GM19438 (cell line): ENCODE measurements at regions not wholly inside any gene's neighbourhood (a gene's known extent, or its start where the extent isn't known, plus 50 kb on each side); places are given as distances from the start of the nearest gene placed in this dataset.

Experiments
- ATAC-seq: cut with Tn5 transposase; IDR thresholded peaks from one replicate; pipeline ENCODE4 v1.9.1; 2021; ENCODE audit warnings: low read depth; ENCODE audit not compliant: unreplicated experiment

DNA sequence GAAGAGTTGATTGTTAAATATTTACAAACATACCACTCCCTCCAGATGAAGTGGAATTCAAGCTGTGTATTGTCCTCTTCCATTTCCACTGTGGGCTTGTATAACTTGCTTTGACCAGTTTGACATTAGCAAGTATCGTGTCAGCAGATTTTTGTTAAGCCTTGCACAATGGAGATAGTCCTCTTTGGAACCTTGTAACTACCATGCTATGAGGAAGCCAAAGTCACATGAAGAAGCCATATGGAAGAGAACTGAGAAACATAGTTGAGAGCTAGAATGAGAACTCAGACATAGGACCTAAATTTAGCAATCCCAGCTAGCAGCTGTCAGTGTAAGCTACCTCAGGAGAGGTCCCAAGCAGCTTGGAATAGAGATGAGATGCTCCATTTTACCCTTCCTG lies 889.2 kb downstream of the PDCD6IP start:
- no peak for ATAC-seq

DNA sequence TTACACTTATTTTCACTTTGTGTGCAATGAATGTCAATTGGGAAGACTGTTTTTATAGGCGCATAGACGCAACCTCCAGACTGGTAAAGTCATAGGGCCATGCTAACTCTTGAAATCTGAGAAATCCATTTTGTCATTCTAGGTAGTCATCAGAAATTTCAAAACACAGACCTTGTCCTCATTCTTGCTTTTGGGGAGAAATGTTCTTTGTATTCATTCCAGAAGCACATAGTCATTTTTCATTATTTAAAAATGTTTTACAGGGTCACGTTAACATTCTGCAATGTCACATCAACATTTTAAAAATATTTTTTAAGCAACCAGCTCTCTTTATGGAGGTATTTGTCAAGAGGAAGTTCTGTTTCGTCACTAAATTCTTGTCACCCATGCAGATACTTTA lies 898.4 kb downstream of the PDCD6IP start:
- no peak for ATAC-seq

DNA sequence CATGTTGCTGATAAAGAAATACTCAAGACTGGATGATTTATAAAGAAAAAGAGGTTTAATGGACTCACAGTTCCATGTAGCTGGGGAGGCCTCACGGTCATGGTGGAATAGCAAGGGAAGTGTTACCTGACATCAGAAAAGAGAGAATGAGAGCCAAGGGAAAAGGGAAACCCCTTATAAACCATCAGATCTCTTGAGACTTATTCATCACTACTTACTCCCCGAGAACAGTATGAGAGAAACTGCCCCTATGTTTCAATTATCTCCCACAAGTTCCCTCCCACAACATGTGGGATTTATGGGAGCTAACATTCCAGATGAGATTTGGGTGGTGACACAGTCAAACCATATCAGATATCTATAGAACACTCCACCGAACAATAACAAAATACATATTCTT lies 904.6 kb downstream of the PDCD6IP start:
- no peak for ATAC-seq

DNA sequence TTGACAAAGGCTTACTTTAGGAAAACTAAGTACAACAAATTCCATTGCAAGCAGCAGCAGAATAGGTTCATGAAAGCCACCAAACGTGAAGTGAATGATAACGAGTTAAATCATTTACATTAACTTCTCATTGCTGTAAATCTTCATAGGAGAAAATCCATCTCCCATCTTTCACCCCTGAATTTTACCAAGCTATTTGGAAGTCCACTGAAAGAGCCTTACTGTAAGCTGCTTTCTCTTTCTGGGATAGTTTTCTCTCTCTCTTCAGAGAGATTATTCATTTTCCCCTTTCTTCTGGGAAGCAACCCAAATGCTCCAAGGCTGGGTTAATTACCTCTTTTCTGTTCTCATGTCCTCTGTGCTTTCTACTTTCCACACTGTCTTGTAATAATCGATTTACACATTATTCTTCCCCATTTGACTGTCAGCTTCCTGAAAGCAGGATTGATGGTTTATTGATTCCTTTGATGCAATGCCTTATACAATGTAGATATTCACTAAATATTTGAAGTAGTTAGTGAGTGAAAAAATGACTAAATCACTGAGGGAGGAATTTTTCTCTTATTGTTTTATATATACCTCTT lies 914.3 kb upstream of the ARPP21 start:
- no peak for ATAC-seq

DNA sequence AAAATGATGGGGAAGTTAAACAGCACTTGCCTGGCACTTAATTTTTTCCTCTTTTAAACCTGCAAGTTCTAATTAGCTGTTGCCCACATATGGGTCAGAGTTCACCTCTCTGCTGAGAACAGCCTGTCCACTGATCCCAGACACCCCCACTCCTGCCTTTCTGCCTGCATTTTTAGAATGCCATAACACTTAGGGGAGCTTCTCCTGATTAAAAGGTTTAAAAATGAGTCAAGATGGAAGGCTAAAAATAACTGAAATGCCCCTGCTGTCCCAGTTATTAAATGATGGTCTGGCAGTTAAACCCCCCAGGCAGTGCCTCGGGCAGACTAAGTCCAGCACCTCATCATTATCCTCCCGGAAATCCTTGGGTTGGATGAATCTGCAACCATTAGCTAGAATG lies 913.6 kb upstream of the ARPP21 start:
- no peak for ATAC-seq

DNA sequence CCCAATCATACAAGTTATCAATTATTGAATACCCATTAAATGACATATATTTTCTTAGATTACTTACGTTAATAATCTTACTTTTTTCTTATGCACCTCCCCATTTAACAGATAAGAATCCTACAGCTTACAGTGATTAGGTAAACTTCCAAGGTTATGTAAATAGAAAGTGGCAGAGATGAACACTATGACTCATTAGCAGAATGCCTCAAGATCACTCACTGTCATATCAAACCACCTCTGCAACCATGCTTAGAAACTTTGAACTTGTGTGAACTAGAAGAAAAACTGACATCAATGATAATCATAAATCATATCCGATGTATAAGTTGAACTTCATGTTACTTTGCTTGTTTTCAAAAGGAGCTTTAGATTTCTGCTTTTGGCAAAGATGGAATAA lies 911.6 kb upstream of the ARPP21 start:
- ATAC-seq, result no peak

DNA sequence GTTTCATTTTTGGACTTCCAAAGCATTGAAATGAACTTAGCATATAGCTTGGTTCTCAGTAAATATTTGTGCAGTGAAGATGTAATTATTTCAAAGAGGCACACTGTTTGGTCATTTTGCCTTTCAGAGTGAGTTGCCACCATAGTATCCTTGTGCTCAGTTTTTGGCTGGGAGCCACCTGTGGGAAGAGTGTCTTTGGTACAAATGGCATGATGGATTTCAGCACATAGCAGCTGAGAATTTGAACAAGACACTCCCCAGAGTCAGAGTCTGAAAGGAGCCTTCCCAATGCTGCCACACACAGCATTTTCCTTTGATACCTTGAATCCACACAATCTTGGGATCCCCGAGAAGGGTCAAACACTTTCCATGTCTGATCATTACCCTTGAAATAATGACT lies 897.2 kb upstream of the ARPP21 start:
- ATAC-seq, result no peak

DNA sequence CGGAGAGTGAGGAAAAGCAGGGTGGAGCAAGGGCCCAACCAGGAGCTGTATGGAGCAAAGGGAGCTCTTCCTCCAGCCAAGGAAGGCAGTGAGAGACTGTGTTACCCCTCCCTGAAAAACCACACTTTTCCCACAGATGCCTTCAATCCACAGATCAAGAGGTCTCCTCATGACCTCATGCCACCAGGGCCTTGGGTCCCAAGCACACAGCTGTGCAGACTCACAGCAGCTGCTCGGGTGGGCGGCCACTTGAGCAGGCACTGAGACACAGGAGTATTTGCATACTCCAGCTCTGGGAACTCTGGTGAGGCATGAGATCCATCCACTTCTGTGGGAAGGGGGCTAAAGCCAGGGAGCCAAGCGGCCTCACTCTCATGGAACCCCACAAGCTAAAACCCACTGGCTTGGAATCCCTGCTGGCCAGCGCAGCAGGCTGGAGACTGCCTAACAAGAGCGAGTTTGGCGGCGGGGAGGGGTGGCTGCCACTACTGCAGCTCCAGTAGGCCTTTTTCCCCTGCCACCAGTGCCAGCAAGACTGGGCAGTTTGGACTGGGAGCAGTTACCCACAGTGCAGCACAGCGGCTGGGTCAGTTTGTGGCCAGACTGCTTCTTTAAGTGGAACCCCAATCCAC lies 880.6 kb upstream of the ARPP21 start:
- ATAC-seq, result no peak

DNA sequence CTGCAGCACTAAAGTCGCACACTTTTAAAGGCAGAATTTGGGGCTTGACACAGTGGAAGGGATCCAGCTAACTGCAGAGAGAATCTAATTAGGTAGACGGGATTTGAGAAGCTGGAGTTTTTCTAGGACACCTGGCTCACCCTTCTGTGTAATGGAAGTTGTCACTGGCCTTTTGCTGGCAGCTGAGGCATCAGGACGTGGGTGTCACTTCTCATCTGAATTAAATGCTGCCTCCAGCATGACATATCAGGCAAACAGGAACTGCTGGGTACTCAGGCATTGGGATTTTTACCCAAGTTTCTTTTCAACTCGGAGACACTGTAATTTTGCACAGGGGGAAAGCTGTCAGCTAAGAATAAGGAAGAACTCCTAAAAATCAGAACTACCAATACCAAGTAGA lies 861.9 kb upstream of the ARPP21 start:
- ATAC-seq, result no peak

DNA sequence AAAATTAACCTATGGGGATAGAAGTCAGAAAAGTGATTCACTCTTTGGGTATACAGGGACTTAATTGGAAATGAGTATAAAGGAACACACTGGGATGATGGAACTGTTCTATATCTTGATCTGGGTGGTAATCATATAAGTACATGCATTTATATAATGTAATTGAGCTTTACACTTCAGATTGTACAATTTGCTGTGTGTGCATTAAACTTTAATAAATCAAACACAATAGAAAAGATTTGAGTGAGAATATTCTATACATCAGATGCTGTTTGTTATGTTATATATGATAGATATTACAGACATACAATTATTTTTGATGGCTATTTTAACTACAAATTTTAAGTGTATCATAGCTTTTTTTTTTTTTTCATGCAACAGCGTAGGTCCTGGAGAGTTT lies 860.2 kb upstream of the ARPP21 start:
- no peak for ATAC-seq

DNA sequence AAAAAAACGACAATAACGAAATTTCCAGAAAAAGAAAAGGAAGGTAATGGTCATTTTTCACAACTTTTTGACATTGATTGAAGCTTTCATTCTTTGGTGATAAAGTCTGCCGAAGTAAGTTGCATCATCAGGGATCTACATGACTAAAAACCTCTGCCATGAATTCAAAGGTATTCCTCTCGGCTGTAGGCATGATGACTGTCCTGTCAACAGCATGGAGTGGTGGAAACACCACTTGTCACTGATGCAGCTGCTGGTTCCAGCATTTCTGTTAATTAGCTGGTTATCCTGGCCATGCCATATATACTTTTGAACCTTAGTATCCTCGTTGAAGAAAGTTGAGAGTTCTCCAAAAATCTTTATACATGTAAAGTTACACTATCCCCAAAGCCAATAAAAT lies 859.0 kb upstream of the ARPP21 start:
- ATAC-seq, result no peak

DNA sequence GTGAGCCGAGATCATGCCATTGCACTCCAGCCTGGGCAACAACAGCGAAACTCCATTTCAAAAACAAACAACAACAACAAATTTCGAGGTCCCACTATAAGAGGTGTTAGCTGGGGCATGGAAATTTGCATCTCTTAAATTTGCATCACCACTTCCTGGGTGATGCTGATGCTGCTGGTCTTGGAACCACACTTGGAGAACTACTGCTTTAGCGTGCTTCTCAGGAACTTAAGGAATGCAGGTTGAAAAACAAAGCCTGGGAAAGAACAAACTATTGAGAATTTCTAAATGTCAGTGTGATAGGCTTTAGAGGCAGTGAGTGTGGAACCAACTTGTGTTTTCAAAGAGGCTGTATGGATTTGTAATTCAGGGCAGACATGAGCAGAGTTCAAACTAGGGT lies 858.4 kb upstream of the ARPP21 start:
- no peak for ATAC-seq

DNA sequence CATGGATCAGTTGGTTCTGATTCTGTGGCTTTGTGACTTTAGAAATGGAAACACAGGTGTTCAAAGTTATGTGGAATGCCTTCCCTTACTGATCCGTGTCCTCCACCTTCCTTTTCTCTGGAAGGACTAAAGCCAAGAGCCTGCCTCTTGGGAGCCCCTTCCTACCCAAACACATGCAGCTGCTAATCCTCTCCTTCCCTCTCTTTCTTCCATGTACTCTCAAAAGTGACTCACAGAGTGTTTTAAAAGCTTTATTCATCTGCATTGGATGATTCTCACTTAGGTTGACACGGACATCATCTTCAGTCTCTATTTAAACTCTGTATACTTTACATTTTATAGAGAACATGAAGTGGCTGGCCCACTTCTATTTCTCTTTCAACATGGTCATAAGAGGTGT lies 856.5 kb upstream of the ARPP21 start:
- ATAC-seq, result no peak

DNA sequence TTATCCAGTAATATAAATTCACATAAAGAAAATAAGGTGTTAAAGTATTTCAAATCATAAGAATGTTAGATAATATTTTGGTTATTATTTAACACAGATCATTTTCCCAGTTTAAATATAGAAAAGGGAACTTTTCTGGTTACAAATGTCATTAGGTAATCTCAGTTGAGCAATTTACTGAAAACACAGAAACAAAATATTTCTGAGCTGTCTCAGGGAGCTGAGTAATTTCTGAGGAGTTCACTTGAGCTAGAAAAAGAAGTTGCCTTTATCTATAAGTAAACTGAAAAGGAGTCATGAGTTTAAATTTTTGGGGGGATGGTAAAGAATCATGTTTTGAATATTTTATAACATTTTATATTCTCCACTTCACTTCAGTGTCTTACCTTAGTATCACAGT lies 855.4 kb upstream of the ARPP21 start:
- ATAC-seq, result no peak

DNA sequence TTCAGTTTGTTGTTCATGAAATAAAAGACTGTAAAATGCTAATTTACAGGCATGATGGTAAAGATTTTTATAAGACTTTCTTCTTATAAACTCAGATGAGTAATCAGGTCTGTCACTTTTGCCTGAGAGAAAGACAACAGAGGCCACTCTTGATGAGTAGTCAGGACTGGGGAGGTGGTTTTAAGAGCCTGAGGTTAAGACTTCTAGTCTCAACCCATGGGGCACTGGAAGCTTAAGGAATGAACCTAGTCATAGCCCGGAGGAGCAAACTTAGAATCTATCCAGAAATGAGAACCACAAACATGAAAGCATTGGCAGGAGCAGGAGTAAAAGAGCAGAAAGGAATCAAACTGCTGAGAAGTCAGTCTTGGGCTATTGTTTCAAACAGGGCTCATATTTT lies 846.3 kb upstream of the ARPP21 start:
- ATAC-seq, result no peak

DNA sequence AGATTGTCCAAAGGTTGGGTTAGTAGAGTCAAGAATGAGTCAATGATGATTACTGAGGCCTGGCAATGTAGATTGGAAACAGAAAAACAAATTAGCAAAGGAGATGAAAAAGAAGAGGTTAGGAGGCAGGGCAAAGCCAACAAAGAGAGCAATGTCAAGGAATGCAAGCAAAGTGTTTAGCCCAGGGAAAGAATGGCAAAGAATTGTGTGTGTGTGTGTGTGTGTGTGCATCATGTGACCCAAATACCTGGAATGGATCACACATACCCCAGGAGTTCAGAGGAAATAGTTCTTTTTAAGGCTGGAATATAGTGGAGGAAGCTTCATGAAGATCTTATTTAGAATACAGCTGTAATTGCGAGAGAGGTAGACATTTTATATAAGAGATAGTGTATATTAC lies 831.7 kb upstream of the ARPP21 start:
- no peak for ATAC-seq

DNA sequence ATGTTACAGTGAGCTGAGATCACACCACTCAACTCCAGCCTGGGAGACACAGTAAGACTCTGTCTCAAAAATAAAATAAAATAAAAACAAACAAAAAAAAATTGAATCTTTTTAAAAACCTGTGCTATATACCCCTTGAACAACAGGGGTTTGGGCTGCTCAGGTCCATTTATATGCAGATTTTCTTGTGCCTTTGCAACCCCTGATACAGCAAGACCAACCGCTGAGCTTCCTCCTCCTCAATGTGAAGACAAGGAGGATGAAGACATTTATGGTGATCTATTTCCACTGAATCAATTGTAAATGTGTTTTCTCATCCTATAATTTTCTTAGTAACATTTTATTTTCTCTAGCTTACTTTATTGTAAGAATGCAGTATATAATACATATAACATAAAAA lies 831.0 kb upstream of the ARPP21 start:
- ATAC-seq, result no peak

DNA sequence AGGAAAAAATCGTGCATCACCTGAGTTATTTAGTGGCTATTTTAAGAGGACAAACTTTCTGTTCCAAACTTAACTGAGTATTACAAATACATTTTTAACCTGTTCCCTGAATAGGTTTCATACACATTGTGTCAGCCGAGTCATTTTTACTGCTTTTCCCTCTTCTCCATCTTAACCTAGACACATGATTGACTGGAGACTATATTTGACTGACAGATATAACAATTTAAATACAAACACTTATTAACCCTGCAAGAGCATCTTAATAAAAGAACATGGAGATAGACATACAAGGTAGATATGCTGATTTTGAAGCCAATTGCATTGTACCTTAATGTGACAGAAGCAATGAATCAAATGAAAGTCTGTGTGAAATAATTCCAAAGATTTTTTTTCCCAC lies 810.5 kb upstream of the ARPP21 start:
- ATAC-seq, result no peak

DNA sequence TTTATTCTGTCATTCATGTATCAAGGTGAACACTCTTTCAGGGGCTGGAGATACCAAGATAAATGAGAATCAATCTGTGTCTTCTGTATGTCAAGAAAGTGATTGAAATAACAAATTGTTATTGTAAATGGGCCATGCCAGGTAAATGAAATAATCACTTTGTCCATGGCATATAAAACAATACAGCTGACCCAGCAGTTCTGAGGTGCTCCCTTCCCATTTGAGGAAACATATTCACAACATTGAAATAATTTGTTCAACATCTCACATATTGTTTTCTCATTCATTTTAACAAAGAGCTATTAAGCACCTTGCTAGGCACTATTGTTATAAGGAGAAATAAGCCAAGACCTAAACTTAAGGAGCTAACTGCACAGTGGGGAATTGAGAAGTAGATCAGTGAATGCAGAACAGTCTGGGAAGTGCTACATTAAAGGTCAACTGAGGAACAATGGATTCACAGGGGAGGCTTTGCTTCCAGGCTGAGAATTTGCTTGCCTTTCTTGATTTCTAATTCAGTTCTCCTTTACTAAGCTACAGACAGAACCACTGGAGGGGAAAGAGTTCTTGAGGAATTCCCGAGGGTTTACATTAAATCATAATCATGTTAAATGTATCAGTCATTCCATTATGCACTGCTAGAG lies 806.3 kb upstream of the ARPP21 start:
- no peak for ATAC-seq

DNA sequence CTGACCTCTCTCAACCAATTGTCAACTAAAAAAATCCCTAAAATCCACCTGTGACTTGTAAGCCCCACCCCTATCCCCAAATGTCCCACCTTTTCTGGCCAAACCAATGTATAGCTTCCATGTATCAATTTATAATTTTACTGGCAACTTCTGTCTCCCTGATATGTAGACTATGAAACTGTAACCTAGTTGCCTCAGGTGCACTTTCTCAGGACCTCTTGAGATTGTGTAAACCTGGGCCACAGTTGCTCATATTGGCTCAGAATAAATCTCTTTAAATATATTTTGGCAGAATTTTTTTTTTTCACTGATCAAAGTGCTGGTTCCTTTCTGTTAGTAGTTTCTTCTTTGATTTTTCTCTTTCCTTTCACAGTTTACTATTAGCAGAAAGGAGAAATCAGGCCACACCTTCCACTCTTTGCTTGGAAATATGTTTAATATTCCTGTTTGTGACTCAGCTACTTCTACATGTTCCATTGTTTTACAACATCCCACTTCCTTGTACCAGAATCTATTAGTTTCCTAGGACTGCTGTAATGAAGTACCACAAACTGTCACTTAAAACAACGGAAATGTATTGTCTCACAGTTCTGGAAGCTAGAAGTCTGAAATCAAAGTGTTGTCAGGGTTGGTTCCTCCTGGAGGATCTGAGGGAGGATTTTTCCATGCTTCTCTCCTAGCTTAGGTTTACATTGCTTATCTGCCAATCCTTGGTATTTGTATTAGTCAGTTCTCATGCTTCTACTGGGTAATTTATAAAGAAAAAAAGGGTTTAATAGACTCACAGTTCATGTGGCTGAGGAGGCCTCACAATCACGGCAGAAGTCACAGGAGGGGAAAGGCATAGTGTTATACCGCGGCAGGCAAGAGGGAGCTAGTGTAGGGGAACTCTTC lies 801.2 kb upstream of the ARPP21 start:
- ATAC-seq, result no peak

DNA sequence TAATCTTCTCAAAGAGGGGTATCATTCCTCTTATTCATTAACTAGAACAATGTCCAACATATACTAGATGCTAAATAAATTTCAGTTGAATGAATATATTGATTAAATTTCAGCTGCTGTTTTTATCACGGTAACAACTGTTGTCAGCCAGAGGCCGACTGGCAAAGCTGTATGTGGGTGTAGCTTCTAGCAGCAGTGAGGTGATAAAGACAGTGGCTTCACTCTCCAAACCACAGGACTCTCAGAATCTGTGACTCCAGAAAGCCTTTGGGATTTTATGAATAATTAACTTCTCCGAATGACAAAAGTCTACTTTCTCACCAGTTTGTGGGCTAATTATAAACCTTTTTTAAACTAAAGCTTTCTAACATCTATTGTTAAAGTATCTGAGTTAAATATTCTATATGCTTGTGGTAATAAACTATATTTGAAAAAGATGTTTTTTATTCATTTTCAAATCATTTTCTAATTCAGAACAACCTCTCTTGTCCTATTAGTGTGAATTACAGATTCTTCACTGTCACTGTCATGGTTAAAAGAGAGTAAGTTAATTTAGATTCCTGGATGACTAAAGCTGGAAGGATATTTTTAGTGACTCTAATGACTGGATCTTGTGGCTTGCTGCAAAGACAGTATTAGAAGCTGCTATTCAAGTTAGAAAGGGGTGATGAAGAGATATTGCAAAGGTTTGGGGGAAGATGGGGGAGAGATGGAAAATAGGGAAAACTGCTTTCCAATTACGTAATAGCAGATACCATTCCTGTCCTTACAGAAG lies 796.4 kb upstream of the ARPP21 start:
- ATAC-seq, result no peak
